ENCODE measurements at regions not wholly inside any gene's neighbourhood (a gene's known extent, or its start where the extent isn't known, plus 50 kb on each side); places are given as distances from the start of the nearest gene placed in this dataset.

DNA sequence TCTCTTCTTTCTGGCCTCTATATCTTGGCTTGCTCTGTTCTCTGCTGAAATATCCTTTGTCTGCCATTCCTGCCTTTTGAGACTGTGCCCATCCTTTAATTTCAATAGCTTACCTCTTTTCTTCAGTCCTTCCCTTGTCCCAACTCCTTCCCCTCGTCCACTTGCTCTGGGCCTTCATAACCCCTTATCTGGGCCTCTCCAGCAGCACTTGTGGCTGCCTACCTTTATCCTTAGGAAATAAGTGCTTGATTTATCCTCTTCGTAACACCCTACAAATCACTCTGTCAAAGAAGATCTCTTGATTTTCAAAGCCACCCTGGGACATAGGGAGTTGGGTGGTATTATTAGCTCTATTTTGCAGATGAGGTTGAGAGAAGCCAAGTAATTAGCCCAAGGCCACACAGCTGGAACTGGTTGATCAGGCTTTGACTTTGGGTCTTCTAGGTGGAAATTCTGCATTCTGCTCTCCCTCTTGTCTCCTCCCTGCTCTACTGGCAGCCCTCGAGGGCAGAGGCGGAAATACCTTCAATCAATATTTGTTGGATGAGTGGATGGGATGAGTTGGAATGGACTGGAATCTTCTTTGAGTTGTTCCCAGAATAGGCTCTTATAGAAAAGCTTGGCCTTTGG, 84.0 kb upstream of the TLE3 start:
- no peak overlapping the region for H3K9ac ChIP-seq (ENCODE audit: low read length in 3 of 3)
- no peak overlapping the region for H3K27ac ChIP-seq (ENCODE audit: low read depth in 2 of 2, low read length in 2 of 2)
- no peak for DNase-seq
- no peaks in the 10 kb centered on the region for H3K9me3 ChIP-seq (ENCODE audit: control insufficient read depth in 2 of 3, insufficient read depth in 1 of 3, low read length in 3 of 3)
- no peak for FAIRE-seq
- H3K36me3 ChIP-seq (ENCODE audit: control insufficient read depth in 2 of 3, insufficient read depth in 3 of 3, low read length in 3 of 3): no peaks in the 10 kb centered on the region
- H3K4me1 ChIP-seq (ENCODE audit: control insufficient read depth in 2 of 3, insufficient read depth in 2 of 3, low read depth in 1 of 3, low read length in 3 of 3): no peaks in the 10 kb centered on the region
- intact Hi-C loops (cut with DNase I): no loop called here
- H3K4me3 ChIP-seq (ENCODE audit: low read length in 3 of 3): no peak overlapping the region
- TF ChIP-seq, protein P1, sequence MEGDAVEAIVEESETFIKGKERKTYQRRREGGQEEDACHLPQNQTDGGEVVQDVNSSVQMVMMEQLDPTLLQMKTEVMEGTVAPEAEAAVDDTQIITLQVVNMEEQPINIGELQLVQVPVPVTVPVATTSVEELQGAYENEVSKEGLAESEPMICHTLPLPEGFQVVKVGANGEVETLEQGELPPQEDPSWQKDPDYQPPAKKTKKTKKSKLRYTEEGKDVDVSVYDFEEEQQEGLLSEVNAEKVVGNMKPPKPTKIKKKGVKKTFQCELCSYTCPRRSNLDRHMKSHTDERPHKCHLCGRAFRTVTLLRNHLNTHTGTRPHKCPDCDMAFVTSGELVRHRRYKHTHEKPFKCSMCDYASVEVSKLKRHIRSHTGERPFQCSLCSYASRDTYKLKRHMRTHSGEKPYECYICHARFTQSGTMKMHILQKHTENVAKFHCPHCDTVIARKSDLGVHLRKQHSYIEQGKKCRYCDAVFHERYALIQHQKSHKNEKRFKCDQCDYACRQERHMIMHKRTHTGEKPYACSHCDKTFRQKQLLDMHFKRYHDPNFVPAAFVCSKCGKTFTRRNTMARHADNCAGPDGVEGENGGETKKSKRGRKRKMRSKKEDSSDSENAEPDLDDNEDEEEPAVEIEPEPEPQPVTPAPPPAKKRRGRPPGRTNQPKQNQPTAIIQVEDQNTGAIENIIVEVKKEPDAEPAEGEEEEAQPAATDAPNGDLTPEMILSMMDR (IDR thresholded peaks at IDR 0.05; ENCODE audit: borderline replicate concordance, extremely low read depth, insufficient read depth): no peak
- H3K27me3 ChIP-seq (ENCODE audit: control insufficient read depth, insufficient read depth, low read length): no peaks in the 10 kb centered on the region

DNA sequence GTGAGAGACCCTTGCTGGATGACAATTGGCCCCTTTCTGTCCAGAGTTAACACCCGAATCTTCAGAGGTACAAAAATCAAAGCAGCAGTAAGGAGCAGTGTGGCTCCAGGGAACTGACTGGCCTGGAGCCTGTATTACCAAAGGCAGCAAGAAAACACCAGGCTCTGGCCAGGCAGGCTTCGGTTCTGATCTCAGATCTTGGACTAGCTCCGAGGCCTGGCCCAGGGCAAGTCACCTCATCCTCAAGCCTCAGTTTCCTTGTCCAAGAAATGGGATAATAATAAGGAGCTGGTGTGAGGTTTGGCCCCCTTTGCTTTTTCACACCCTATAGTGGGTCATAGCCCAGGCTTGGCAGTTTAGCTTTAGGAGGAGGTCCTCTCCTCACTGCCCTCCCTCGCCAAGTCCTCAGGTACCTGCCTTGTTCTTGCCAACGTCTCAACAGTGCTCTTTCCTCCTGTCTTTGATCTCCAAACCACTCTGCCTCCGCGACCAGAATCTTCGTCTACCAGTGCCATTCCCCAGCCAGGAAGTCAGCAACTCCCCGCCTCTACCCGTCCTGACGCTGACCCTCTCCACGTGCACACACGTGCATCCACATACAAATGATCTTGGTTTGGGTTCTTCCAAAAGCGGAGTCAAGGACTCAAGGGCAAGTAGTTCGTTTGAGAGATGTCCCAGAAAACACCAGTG, 82.6 kb upstream of the TLE3 start:
- intact Hi-C loops (cut with DNase I): no loop called here
- TF ChIP-seq, protein P1 (IDR thresholded peaks at IDR 0.05; ENCODE audit: borderline replicate concordance, extremely low read depth, insufficient read depth): no peak
- no peak overlapping the region for H3K9ac ChIP-seq (ENCODE audit: low read length in 3 of 3)
- no peaks in the 10 kb centered on the region for H3K27me3 ChIP-seq (ENCODE audit: control insufficient read depth, insufficient read depth, low read length)
- no peaks in the 10 kb centered on the region for H3K36me3 ChIP-seq (ENCODE audit: control insufficient read depth in 2 of 3, insufficient read depth in 3 of 3, low read length in 3 of 3)
- FAIRE-seq (no peak), DNase-seq (no peak)
- no peaks in the 10 kb centered on the region for H3K9me3 ChIP-seq (ENCODE audit: control insufficient read depth in 2 of 3, insufficient read depth in 1 of 3, low read length in 3 of 3)
- no peaks in the 10 kb centered on the region for H3K4me1 ChIP-seq (ENCODE audit: control insufficient read depth in 2 of 3, insufficient read depth in 2 of 3, low read depth in 1 of 3, low read length in 3 of 3)
- no peak overlapping the region for H3K4me3 ChIP-seq (ENCODE audit: low read length in 3 of 3)
- H3K27ac ChIP-seq (ENCODE audit: low read depth in 2 of 2, low read length in 2 of 2): no peak overlapping the region

DNA sequence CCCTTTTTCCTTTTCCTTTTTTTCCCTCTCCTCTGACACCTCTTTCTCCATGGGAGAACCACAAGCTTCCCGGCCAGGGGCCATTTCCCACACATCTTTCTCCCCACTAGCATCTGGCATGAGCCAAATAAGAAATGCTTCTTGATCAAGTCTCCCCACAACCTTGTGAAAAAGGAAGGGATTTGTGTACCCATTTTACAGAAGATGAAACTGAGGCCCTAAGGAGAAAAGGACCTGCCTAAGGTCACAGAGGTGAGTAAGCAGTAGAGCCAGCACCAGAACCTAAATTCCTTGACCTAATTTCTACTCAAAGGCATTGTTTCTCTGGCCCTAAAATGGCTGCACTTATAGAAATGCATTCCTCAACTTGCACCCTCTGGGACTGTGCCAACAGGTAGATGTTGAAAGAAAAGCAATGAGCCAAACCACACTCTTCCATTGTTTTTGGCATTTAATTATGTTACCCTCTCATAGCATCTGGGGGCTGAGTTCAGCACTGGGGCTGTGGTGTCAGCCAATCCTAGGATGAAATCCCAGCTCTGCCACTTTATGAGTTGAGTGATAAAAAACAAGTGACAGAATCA, 81.7 kb upstream of the TLE3 start:
- H3K9ac ChIP-seq (ENCODE audit: low read length in 3 of 3): no peak overlapping the region
- H3K27ac ChIP-seq (ENCODE audit: low read depth in 2 of 2, low read length in 2 of 2): no peak overlapping the region
- no peaks in the 10 kb centered on the region for H3K9me3 ChIP-seq (ENCODE audit: control insufficient read depth in 2 of 3, insufficient read depth in 1 of 3, low read length in 3 of 3)
- H3K4me3 ChIP-seq (ENCODE audit: low read length in 3 of 3): no peak overlapping the region
- DNase-seq (no peak), FAIRE-seq (no peak)
- H3K27me3 ChIP-seq (ENCODE audit: control insufficient read depth, insufficient read depth, low read length): no peaks in the 10 kb centered on the region
- TF ChIP-seq, protein P1 (IDR thresholded peaks at IDR 0.05; ENCODE audit: borderline replicate concordance, extremely low read depth, insufficient read depth): no peak
- no peaks in the 10 kb centered on the region for H3K36me3 ChIP-seq (ENCODE audit: control insufficient read depth in 2 of 3, insufficient read depth in 3 of 3, low read length in 3 of 3)
- H3K4me1 ChIP-seq (ENCODE audit: control insufficient read depth in 2 of 3, insufficient read depth in 2 of 3, low read depth in 1 of 3, low read length in 3 of 3): no peaks in the 10 kb centered on the region
- intact Hi-C loops (cut with DNase I): no loop called here
